SH-SY5Y (cell line): ENCODE measurements at regions not wholly inside any gene's neighbourhood (a gene's known extent, or its start where the extent isn't known, plus 50 kb on each side); places are given as distances from the start of the nearest gene placed in this dataset.

Source experiments
- GATA2 ChIP-seq: IDR thresholded peaks from 2 replicates; pipeline ENCODE4 v1.6.1; 2011; ENCODE audit warnings: mild to moderate bottlenecking, low read depth, low read length
- GATA3 ChIP-seq: IDR thresholded peaks from 2 replicates; pipeline ENCODE4 v1.6.1; 2011; ENCODE audit warnings: low read depth, mild to moderate bottlenecking, low read length, moderate library complexity

DNA sequence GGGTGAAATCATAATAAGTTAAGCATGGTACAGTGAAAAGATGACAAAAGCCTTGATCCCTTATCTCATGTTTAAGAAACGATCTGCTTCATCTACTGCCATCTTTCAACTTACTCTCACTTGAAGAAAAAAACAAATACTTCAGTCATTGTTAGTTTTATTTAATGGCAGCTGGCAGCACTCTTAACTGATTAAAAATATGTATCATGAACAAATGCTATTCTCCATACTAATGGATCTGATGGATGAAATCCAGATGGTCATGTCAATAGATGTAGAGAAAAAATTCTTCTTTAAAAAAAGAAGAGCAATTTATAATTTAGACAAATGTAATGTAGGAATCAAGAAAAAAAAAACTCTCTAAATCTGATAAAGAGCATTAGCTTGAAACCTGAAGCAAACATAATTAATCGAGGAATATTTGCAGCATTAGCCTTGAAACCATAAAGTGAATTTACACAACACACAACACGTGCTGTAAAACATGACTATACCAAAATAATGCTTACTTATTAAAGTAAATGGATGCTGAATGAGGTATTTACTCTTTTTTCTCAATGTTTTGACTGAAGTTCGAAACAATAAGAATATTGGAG, 579.0 kb upstream of the ADAMTS5 start:
- no peak for TF ChIP-seq GATA2
- TF ChIP-seq GATA3 = no peak

DNA sequence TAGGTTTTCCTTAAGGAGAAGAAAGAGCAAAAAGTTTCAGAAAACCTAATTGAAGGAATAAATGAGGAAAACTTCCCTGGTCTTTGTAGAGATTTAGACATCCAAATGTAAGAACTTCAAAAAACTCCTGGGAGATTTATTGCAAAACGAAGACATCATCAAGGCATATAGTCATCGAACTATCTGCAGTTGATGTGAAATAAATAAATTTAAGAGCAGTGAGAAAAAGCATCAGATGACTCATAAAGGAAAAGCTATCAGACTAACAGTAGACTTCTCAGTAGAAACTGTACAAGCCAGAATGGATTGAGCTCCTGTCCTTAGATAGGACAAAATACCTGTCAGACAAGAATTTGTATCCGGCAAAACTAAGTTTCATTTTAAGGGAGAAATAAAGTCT, 569.4 kb upstream of the ADAMTS5 start:
- TF ChIP-seq GATA2 = no peak
- TF ChIP-seq GATA3 = no peak

- no peak for TF ChIP-seq GATA3
- TF ChIP-seq GATA2 = no peak
Measured at GRCh38 chr21:27535188-27535587, 568.3 kb upstream of the ADAMTS5 start.

GRCh38 chr21:27534206-27534605, 567.3 kb upstream of the ADAMTS5 start:
- TF ChIP-seq GATA2 (no peak), GATA3 (no peak)

DNA sequence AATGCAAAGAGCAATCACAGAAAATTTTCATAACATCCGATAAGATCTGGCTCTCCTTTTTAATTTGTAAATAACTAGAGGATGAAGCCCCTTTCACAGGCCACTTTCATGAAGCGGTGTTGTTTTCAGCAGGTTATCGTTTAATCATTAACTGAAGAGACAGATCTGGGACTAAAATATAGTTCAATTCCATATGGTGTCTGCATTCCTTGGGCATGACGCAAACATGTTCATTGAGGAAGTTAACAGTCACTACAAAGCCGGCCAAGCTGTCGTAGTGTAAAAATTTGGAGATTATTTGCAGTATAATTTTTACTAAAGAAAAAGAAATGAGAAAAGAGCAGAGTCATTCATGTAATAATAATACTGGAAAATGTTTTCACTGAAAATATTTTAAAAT, 565.2 kb upstream of the ADAMTS5 start:
- TF ChIP-seq GATA2 (no peak), GATA3 (no peak)

- no peak for TF ChIP-seq GATA2
- TF ChIP-seq GATA3 = no peak
Measured at GRCh38 chr21:27528697-27529096, 561.8 kb upstream of the ADAMTS5 start.

DNA sequence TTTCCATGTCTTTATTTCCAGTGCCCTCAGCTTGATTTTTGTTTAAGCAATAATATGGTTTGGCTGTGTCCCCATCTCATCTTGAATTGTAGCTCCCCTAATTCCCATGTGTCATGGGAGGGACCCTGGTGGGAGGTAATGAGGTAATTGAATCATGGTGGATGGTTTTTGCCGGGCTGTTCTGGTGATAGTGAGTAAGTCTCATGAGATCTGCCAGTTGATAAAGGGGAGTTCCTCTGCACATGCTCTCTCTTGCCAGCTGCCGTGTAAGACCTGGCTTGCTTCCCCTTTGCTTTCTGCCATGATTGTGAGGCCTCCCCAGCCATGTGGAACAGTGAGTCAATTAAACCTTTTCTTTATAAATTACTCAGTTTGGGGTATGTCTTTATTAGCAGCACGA, 559.6 kb upstream of the ADAMTS5 start:
- peak; percentile 37 for TF ChIP-seq GATA2
- no peak for TF ChIP-seq GATA3

- TF ChIP-seq GATA2 (no peak), GATA3 (no peak)
Measured at GRCh38 chr21:27525780-27526179, 558.9 kb upstream of the ADAMTS5 start.

GRCh38 chr21:27519361-27519760, 552.5 kb upstream of the ADAMTS5 start:
- TF ChIP-seq GATA3 = no peak
- no peak for TF ChIP-seq GATA2

- no peak for TF ChIP-seq GATA2
- no peak for TF ChIP-seq GATA3
Measured at GRCh38 chr21:27515676-27516075, 548.8 kb upstream of the ADAMTS5 start.

GRCh38 chr21:27513825-27514224, 546.9 kb upstream of the ADAMTS5 start:
- TF ChIP-seq GATA3 (no peak), GATA2 (no peak)

DNA sequence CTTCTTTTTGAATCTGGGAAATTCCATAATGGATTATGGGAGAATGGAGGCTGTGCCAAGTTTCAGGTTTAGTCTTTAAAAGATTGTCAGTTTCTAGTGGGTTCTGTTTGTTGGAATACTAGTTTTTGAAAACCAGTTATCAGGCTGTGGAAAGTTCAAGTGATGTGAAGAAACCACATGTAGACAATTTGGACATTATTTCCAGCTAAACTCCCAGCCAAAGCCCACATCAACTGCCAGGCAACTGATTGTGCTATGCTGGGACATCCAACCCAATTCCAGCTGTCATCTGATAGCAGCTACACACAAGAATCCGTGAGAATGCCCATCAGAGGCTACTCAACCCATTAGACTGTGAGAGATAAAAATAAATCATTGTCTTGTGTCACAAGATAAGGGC, 546.1 kb upstream of the ADAMTS5 start:
- TF ChIP-seq GATA3 (no peak), GATA2 (no peak)

- TF ChIP-seq GATA3 (no peak), GATA2 (no peak)
Measured at GRCh38 chr21:27511233-27511632, 544.3 kb upstream of the ADAMTS5 start.

- no peak for TF ChIP-seq GATA2
- no peak for TF ChIP-seq GATA3
Measured at GRCh38 chr21:27507695-27508094, 540.8 kb upstream of the ADAMTS5 start.

DNA sequence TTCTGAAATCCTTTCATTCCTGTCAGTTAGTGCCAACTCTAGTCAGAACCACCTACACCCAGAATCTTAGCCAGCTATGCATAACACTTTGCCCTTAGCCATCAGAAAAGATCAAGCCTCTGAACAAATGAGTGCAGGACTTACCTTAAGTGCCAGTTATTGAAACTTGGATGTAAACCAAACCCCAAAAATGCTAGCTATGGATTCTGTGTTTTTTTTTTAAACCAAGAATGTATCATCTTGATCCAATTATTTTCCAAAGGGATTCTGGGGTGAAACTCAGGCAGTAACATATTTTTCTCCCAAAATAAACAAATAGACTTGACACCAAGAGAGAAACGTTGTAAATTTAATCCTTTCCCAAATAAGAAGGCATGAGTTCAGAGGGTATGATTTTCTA, 538.6 kb upstream of the ADAMTS5 start:
- no peak for TF ChIP-seq GATA2
- no peak for TF ChIP-seq GATA3

- no peak for TF ChIP-seq GATA3
- no peak for TF ChIP-seq GATA2
Measured at GRCh38 chr21:27502801-27503200, 535.9 kb upstream of the ADAMTS5 start.

- TF ChIP-seq GATA3 = no peak
- TF ChIP-seq GATA2 = no peak
Measured at GRCh38 chr21:27498025-27498424, 531.1 kb upstream of the ADAMTS5 start.
